GM19023 (cell line): ENCODE measurements at regions not wholly inside any gene's neighbourhood (a gene's known extent, or its start where the extent isn't known, plus 50 kb on each side); places are given as distances from the start of the nearest gene placed in this dataset.
"Not testable (repeated sequence)": the region's sequence is repeated elsewhere in the genome, so short reads cannot be mapped to it uniquely, and the experiment has no call there.

ENCODE experiments used
- ATAC-seq: cut with Tn5 transposase; IDR thresholded peaks from one replicate; pipeline ENCODE4 v1.9.1; 2021; ENCODE audit warnings: mild to moderate bottlenecking, moderate library complexity; ENCODE audit not compliant: unreplicated experiment

DNA sequence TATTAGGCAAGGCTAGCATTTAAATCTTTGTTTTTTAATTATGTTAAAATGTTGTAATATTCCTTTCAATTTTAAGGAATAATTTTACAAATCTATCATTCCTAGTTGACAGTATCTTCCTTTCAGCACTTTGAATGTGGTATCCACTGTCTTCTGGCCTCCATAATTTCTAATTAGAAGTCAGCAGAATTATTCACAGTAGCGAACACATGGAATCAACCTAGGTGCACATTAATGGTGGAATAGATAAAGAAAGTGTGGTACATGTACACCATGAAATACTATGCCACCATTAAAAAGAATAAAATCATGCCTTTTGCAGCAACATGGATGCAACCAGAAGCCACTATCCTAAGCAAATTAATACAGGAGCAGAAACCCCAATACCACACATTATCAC, 1887.8 kb downstream of the PCDH7 start:
- no peak for ATAC-seq

DNA sequence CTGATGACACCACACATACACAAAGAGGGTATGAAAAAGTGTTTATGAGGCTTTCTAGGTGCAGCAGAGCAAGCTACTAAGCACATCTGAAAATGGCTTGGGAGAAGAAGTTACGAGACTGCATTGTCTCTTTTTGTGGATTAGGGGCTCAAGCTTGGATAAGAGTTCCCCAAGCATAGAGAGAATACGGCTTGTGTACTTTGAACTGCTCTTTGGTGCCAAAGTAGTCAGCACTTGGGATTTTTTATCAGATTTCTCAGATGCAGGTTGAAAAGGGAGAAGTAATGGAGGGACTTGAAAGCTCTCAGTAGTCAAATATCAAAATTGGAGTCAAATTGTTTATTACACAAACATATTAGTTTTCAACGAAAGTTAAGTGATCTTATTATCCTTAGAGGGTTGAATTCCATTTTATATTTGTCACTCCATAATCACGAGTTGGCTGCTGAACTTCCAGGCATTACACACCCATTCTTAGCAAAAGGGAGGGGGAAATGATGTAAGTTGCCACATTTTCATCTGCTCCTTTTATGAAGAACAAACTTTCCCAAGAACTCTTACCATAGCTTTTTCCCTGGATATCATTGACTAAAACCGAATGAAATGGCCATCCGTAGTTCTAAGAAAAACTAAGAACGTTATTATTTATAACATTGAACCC, 1904.9 kb downstream of the PCDH7 start:
- ATAC-seq, result no peak

DNA sequence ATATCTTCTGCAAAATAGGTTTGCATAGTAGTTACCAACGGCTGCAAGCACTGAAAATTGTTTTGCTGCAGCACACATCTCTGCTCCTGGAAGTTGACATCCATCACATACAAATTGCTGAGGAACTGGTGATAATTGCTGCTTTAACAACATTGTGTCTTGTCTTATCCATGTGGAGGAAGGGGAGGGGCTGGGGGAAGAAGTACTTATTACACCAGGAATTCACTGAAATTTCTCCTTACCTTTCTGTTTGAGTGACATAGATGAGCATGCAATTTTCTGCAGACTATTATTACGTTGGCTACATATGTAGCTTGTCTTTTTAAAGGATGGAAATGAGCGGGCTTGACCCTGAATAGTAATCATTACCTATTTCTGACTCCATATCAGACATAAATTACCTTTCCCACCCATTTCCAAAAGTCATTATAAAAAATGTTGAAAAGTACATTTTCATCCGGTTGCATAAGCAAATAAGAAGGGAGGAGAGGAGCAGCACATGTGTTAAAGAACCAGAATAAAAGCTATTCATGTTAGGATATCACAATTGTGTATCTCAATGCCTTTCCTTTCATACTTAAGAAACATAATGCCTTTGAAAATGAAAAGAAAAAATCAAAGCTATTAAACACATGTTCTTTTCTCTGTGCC, 1905.6 kb downstream of the PCDH7 start:
- ATAC-seq, result no peak

DNA sequence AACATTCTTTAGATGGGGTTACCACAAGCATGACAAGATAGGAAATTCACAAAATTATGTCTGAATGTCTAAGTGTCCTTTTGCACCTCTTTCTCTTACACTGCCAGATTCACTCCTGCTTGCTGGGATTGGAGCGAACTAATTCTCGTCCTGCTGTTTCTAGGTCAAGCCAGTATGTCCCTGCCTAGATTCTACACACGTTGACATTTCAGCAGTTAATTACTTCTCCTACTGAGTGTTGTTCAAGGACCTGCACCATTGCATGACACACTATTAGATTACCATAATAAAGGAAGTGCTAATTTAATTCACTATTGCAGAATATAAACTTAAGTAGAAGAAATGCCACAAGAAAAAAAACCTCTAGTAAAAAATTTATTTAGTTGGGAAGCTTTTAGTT, 1911.7 kb downstream of the PCDH7 start:
- no peak for ATAC-seq

DNA sequence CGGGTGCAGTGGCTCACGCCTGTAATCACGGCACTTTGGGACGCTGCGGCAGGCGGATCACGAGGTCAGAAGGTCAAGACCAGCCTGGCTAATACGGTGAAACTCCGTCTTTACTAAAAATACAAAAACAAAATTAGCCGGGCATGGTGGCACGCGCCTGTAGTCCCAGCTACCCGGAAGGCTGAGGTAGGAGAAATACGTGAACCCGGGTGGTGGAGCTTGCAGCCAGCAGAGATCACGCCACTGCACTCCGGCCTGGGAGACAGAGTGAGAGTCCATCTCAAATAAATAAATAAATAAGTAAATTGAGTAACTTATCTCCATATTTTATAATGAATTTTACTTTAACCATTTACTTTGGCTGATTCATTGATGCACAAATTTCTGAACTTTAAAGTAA, 1913.3 kb downstream of the PCDH7 start:
- ATAC-seq, result no peak

DNA sequence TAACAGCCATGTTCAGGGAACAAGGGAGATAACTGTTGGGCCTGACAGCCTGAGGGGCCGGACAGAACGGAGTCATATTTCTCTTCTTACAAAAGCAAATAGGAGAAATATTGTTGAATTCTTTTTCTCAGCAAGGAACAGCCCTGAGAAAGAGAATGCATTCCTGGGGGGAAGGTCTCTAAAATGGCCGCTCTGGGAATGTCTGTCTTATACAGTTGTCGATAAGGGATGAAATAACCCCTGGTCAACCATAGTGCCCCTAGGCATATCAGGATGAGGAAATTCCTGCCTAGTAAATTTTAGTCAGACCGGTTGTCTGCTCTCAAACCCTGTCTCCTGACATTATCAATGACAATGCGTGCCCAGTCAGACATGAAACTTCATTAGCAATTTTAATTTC, 1925.5 kb downstream of the PCDH7 start:
- no peak for ATAC-seq

DNA sequence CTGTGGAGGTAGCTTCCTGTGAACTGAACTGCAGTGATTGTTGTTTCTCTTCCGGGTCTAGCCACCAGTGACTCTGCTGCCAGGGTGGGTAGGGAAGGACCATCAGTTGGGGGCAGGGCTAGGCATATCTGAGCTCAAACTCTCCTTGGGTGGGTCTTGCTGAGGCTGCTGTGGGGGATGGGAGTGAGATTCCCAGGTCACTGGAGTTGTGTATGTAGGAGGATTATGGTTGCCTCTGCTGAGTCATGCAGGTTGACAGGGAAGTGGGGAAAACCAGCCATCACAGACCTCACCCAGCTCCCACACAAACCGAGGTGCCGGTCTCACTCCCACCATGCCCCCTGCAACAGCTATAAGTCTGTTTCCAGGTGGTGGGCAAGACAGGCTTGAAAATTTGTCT, 1937.8 kb downstream of the PCDH7 start:
- ATAC-seq, result no peak

DNA sequence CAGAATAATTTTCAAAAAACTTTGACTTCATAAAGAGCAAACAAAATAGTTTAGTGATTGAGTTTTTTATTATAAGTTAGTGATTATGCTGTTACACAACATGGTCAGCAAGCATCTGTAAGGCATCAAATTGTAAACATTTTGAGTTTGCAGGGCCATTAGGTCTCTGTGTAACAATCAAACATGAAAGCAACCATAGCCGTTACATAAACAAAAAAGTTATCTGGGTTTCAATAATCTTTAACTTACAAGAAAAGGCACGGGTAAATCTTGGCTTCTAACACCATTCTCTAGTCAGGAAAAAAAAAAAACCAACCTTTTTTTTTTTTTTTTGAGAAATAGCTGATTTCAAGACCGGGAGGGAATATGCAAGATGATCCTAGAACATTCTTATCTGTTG, 1941.1 kb downstream of the PCDH7 start:
- ATAC-seq, result no peak

DNA sequence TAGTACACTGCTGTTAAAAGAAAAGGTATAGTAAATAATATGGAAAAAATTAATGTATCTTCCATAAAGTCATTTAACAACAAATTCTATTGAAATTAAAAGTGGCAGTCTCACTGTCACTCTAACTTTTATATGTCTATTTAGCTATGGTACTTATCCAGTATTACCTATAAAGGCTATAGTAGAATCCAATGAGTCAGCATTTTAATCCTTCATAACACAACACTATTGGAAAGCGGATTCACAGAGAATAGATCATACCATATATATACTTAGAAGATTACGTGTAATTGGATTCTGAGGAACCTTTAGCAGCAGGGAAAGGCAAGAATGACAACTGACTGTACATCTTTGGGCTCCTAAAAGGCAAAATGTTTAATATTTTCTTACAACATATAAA, 1942.6 kb downstream of the PCDH7 start:
- ATAC-seq, result no peak

DNA sequence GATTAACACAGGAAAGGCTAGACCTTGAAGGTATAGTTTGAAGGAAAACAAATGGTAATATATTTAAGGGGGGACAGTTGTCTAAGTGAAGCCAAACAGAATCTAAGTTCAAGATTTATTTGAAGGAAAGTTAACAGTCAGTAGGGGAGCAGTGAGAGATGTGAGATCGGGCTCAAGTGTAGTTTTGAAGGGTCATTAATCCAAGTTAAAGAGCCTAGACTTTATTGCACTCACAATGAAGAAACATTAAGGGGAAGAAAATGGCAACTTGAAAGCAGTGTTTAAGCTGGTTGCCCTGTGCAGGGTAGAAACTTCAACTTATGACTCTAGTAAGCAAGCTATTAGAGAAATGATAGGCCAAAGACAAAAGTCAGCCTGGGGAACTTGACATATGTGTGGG, 1952.2 kb downstream of the PCDH7 start:
- no peak for ATAC-seq

DNA sequence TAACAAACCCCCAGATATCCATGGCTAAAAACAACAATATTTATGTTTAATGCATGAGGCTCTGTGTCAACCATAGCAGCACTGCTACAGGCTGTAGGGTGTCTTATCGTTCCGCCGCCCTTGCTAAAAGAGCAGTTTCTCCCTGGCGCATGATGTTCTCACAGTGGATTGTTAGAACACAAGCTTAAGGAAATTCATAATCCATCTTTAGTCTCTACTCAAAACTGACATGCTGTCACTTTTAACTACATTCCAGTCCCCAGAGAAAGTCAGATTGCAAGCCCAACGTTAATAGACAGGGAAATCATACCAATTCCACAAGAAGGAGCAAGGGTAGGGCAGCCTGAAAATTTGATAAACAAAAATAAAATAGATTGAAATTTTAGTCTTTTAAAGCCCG, 1960.8 kb downstream of the PCDH7 start:
- no peak for ATAC-seq

DNA sequence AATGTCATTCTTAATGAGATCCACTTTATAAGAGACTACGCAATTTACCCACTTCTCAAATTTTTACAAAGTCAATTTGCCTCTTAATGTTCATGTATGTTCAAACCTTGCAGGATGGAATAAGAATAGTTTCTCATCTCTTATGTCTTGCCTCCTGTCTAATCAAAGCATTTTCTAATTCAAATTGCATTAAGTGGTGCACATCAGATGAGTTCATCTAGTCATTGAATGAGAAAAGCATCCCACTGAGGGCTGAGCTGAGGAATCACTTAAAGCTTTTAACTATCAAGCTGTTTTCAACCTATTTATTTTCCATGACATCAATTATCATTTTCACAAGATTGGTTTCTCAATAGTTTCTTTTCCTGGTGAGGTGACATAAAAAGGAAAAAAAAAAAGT, 1964.0 kb downstream of the PCDH7 start:
- ATAC-seq, result no peak

DNA sequence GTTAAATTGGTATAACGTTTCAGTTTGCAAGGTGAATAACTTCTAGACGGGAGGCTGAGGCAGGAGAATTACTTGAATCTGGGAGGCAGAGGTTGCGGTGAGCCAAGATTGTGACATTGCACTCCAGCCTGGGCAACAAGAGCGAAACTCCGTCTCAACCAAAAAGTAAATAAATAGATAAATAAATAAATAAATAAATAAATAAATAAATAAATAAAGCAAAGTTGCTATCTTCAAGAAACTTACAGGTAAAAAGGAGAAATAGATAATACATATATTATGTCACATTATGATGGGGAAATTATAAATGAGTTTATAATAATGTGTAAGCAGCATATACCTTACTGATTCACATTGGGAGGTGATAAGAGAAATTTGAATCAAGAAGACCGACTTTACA, 1966.0 kb downstream of the PCDH7 start:
- ATAC-seq, result no peak

DNA sequence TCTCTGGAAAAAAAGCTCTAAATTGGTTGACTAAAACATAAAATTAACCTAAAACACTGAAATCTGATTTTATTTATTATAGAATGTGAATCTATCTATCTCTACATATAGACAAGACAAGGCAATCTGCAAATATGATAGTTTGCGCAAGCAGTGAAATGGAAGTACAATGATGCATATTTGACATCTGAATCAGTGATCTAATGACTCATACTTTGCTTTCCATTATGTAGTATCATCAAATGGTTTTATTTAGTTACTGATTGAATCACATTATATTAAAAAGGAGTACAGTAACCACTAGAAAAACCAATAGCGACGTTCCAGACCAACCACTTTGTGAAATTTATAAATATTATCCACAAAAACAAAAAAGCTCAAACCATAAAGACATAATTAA, 1969.3 kb downstream of the PCDH7 start:
- ATAC-seq, result no peak

DNA sequence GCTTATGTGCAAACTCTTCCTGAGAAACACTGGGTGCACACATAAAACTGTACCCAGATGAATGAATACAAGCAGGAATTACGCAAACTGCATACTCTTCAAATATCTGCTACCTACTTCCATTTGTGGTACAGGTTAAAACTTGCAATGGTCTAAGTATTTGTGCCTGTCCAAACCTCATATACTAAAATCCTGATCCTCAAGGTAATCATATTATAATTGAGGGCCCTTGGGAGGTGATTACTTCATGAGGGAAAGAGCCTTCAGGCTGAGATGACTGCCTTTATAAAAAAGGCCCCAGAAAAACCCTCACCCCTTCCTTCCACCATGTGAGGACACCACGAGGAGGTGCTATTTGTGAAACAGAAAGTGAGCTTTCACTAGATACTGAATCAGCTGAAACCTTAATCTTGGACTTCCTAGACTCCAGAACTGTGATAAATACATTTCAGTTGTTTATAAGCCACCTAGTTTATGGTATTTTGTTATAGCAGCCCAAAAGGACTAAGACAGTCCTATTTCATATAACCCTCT, 1977.2 kb downstream of the PCDH7 start:
- no peak for ATAC-seq

DNA sequence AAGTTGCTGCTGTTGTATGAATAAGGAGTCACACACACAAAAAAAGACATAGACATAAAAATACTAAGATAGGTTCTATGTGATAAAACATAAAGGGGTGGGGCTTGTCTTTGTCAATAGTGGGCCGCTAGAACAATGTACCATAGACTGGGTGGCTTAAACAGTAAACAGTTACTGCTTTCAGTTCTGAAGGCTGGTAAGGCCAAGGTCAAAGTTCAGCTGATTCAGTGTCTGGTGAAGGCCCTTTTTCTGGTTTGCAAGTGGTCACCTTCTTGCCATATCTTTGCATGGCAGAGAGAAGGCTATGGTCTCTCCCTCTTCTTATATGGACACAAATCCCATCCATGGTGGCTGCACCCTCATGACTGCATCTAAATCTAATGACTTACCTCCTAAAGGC, 1980.7 kb downstream of the PCDH7 start:
- no peak for ATAC-seq

DNA sequence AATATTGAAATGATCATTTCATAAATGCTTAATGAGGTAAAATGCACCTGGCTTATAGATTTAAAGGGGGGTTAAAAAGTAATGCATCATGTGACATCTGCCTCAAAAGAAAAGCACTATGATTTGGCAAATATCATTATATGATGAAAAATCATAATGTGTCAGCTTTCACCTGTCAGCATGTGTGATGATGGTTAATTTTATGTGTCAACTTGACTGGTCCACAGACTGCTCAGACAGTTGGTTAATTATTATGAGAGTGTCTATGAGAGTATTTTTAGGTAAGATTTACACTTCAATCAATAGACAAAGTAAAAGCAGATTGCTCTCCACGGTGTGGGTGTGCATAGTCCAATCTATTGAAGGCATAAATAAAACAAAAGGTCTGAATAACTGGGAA, 1986.7 kb downstream of the PCDH7 start:
- no peak for ATAC-seq

DNA sequence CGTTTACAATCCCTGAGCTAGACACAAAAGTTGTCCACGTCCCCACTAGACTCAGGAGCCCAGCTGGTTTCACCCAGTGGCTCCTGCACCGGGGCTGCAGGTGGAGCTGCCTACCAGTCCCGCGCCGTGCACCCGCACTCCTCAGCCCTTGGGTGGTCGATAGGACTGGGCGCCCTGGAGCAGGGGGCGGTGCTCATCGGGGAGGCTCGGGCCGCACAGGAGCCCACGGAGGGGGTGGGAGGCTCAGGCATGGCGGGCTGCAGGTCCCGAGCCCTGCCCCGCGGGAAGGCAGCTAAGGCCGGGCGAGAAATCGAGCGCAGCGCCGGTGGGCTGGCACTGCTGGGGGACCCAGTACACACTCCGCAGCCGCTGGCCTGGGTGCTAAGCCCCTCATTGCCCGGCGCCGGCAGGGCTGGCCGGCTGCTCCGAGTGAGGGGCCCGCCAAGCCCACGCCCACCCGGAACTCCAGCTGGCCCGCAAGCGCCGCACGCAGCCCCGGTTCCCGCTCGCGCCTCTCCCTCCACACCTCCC, 1996.0 kb downstream of the PCDH7 start:
- ATAC-seq, result not testable (repeated sequence)

DNA sequence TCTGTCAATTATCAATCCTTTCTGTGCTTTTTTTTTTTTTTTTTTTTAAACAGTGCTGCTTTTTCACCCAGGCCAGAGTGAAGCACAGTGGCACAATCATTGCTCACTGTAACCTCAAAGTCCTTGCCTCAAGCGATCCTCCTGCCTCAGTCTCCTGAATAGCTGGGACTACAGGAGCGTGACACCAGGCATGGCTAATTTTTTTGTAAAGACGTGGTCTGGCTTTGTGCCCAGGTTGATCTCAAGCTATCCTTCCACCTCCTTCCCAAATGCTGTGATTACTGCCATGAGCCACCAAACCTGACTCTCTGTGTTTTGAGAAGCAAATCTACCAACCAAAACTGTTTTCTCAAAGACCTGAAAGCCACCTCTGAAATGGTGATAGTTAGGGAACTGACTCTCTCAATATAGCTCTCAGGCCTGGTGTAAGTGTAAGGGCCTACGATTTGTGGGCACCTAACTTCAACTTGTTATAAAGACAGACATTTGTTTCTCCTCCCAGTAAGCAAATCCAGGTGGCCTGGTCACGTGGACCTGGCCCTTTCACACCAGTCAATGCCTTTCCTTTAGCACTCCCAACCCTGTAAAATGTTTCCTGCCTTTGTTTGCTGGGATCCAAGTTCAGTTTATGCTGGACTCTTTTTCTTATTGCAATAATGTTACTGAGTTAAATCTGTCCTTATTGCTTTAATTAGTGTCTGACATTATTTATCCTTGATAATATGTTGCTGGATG, 2015.9 kb downstream of the PCDH7 start:
- ATAC-seq, result no peak

DNA sequence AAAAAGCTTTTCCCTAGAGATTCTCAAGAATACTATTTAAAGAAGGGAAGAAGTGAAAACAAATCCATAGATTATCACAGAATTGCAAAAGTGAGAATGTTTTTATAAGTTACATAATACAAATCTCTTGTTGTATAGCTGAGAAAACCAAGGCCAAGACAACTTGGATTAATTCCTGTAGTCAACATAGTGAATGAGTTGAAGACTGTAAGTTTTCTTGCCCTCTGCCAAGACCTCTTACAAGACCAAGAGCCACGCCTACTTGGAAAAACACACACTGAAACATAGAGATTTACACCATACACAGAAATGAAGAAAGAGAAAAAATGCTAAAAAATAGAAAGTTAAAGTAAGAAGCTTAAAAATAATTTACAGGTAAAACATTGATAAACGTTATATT, 2024.0 kb downstream of the PCDH7 start:
- no peak for ATAC-seq

DNA sequence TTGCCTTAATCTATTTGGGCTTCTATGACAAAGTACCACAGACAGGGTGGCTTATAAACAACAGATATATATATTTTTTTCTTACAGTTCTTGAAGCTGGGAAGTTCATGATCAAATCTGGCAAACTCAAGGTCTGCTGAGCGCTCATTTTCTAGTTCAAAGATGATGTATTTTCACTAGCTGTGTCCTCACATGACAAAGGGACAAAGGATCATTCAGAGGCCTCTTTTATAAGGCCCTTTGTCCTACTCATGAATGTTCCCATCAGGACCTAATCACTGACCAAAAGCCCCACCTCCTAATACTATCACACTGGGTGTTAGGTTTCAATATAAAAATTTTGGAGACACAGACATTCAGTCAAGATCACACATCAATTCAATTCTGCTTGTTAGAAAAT, 2025.2 kb downstream of the PCDH7 start:
- ATAC-seq, result no peak

DNA sequence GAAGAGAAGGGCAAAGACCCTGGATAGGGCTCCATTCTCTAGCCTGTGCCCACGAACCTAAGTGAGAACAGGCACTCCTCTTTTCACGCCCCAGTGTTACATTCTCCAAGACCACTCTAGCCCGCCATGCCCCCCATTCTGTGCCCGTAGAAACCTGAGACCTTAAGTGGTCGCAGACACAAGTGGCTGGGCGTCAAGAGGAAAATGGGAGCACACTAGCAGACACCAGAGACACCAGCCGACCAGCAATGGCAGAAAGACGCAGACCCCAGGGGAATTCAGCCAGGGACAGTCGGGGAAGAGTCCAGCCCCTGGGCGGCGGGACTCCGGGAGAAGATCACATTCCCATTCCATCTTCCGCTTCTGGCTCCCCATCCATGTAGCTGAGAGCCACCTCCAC, 2027.9 kb downstream of the PCDH7 start:
- no peak for ATAC-seq
